ENCODE measurements at regions not wholly inside any gene's neighbourhood (a gene's known extent, or its start where the extent isn't known, plus 50 kb on each side); places are given as distances from the start of the nearest gene placed in this dataset.

DNA sequence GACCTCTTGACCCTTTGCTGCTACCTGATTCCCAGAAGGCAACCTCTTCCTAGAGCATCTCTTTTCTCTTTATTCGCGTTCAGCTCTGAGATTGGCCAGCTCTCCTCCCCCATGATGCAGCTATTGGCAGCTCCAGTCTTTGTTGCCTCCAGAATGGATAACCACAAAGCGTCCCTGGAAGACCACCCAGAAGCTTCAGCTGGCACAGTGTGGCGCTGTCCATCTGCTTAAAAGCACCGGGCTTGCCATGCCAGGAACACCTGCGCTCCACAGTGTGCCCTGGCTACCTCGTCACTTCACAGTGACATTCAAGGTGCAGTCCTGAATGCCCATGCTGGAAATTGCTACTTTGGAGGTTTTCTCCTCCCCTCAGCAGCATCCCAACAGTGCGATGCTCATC lies 353.9 kb downstream of the LMO4 start:
- no peak for DNase-seq (ENCODE audit: low spot score)

DNA sequence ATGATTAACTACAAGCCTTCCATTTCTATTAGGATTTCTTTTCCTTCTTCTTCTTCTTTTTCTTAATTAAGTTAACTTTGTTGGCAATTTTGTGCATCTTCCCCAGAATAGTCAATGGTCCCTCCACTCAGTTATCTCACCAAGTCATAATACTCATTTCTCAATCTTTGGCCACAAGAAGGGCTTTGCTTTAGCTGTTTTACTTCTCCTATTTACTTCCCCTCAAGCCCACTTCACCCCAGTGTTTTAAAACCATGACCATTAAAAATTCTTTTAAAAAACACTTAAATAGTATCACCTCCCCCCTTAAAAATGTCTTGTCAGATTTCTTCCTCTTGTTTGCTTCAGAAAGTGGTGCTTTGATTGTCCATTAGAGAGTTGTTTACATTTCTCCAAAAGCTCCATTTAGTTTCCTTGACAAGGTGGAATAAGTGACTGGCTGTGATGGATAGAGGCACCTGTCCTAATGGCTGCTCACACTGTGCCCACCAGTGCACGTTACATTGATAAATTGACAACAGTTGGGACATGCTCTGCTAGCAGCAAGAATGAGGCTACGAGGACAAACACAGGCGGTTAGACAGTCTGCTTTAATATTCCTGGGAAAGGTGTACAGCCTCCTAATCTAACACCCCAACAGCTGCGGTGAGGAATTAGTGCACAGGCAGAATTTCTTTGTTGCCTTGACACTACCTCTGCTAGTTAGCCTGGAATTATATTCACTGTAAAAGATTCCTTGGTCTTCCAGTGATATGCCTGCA lies 354.7 kb downstream of the LMO4 start:
- peak; percentile 39 for DNase-seq (ENCODE audit: low spot score)

DNA sequence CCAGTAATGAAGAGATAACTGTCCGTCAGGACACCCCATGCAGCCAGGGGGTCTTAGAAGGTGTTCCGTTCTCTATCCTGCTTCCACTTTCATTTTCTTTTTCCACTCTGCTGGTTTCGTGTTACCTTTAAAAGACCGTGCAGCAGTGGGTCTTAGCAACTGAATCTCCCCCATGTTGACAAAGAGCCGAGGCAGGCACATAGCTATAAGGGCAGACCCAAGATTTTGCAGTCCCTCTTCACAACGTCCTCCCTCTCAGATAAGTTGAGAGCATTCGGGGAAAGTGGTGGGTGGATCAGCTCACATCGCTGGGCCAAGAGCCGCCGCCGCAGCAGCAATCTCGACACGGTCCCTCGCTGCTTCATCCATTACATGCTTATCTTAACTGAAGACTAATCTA lies 355.5 kb downstream of the LMO4 start:
- no peak for DNase-seq (ENCODE audit: low spot score)

DNA sequence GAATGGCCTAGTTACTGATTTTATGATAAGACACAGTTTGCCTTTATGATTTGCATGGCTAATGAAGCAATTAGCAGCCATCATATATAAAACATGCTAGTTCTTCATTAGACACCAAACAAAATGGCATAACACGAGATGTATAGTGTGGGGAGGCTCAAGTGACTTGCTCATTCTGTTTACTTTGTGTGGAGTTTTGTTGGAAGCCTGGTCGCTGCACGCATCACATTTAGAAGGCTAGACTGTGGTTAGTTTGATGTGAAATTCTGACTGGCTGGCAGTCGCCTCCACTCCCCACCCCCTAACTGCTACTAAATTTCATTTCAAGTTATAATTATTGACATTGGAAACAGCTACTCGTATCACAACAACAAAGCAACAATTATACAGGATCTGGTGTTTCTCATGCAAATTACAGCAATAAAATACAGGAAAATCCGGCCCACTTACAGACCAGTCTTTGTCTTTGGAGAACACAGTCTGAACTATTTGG lies 356.1 kb downstream of the LMO4 start:
- no peak for DNase-seq (ENCODE audit: low spot score)

DNA sequence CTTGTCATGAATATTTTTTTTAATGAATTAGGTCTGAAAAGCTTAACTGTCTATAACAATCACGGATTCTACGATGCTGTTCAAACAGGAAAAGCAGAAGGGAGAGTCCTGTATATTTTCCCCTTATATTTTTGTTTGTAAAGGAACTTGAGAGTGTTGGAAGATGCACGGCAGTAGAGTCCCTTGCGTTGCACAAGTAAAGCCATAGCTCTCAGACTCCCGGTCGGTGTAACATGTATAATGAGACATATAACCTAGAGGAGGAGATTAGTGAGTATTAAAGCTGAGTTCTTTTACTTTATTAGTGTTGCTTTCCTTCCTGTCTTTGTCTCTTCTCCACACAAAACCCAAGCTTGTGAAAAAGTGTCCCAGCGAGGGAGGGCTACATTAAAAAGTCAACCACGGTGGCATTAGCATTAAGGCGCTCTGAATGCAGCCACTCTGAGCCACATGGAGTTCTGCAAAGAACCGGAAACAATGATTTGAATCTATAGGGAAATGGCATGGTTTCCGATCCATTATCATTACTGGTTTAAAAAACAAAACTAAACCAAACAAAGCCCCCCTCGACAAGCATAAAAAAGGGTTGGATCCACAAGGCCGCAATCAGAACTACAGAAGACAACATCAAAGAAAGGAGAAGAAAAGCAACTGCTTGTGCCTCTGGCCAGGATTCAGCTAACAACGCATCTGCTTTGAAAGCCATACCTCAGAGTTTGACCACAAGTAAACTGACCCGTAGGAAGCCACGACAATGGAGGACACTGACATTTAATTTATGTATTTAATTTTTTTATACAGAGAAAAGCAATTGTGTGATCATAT lies 356.8 kb downstream of the LMO4 start:
- DNase-seq (ENCODE audit: low spot score): no peak

DNA sequence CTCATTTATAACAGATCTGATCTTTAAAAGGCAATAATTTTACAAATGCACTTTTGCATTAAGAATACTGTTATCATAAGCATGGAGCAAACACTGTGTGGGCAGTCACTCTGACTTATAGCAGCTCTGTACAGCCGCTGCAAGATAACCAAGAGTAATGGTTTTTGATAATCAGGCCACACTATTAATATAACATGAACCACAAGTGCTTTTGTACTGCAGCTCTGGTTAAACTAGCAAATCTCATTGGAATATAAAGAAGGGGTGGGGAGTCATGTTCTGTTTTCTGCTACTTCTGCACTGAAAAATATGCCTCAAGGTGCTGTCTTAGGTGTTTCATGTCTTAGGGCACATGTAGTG lies 357.4 kb downstream of the LMO4 start:
- no peak for DNase-seq (ENCODE audit: low spot score)

DNA sequence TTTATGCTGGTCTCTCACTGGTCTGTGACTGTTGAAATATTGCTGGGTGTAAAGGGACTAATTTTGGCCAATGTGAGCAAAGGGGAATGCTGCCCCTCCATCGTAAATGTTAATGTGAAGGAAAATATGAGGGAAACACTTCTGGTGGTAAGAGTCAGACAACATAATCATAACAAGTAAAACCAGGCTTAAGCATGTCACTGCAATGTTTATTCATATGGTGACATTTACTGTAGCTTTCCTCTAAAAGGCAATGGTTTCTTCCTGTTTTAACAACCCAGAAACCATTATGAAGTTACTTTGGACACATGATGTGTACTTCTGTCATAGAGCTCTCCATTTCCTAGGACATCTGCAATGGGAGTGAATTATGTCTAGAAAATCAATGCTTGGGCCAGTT lies 358.0 kb downstream of the LMO4 start:
- DNase-seq (ENCODE audit: low spot score): no peak

DNA sequence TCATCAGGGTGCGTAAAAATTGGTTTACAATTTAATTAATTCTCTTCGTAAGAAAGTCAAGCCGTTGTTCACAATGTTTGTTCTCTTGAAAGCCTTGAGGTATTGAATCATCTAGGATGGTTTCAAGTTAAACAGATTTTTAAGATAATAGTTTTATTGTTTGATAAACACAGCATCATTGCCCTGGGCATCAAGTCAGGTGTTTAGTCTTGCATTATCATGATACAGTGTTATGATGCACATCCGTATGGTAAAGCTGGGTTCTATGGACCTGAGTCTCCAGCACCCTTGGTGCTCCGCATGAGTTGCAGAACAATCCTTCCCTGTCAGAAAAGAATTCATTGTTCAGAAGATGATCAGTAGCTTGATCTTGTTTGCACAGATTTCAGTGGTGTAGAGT lies 359.5 kb downstream of the LMO4 start:
- no peak for DNase-seq (ENCODE audit: low spot score)

DNA sequence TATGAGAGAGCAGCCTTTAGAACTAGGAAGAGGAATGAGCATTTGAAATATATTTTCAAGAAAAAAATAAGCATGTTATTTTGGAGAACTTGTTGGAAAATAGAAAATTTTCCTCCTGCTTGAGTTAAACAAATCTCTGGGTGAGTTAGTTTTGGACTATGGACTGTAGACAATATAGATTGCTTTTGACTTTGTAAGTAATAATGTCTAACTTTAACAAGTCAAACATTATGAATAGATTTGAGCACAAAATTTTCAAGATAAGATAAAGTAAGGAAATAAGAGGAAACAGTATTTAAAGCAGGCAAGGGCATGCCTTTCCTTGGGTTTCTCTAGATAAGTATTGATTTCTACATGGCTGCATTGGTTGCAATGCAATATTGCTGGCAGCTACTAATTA lies 360.8 kb downstream of the LMO4 start:
- no peak for DNase-seq (ENCODE audit: low spot score)

DNA sequence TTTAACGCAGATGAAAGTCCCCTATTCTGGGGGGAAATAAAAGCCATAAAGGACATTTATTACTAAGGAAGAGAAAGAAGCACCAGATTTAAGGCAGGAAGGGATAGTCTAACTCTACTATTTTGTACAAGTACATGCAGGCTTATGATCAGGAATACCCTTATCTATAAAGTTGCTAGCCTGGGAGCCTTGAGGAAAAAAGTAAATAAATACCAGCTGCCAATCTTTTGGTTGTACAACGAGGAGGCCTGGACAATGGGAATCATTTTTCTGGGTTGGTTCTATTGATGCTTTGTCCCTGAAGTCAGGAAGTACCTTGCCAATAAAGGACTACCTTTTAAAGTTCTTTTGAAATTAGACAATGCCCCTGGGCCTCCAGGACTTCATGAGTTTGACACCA lies 367.8 kb downstream of the LMO4 start:
- no peak for DNase-seq (ENCODE audit: low spot score)

DNA sequence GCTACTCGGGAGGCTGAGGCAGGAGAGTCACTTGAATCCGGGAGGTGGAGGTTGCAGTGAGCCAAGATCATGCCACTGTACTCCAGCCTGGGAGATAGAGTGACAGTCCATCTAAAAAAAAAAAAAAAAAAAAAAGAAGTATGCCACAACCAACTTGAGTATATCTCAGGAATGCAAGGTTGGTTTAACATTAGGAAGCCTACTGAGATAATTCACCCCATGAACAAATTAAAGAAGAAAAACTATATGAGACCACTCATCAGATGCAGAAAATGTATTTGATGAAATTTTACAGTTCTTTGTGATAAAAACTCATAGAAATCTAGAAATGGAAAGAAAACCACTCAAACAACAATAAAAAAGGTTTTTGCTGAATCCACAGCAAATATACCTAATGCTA lies 373.8 kb downstream of the LMO4 start:
- DNase-seq (ENCODE audit: low spot score): no peak

DNA sequence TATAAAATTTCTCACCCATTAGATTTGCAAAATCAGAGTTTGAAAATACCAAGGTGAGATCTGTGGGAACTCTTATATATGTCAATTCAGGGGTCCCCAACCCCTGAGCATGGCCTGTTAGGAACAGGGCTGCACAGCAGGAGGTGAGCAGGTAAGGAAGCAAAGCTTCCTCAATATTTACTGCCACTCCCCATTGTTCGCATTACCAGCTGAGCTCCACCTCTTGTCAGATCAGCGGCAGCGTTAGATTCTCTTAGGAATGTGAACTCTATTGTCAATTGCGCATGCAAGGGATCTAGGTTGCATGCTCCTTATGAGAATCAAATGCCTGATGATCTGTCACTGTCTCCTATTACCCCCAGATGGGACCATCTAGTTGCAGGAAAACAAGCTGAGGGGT lies 376.6 kb downstream of the LMO4 start:
- DNase-seq (ENCODE audit: low spot score): no peak

DNA sequence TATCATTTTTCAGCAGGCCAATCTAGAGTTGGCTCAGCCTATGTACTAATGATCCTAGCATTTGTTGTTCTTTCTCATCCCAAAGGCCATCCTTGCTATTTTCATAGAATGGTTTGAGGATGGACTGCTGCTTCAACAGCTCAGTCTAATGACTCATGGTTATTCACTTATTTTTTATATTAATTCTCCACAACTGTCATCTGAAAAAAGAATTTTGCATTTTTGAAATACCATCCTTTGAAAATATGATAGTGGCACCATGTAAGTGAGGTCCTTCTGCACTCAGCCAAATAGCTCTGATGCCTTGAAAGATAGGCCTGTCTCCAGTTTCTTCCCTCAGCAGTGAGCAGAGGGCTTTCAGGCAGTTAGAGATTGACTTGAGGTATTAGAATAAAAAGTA lies 377.5 kb downstream of the LMO4 start:
- DNase-seq (ENCODE audit: low spot score): no peak

DNA sequence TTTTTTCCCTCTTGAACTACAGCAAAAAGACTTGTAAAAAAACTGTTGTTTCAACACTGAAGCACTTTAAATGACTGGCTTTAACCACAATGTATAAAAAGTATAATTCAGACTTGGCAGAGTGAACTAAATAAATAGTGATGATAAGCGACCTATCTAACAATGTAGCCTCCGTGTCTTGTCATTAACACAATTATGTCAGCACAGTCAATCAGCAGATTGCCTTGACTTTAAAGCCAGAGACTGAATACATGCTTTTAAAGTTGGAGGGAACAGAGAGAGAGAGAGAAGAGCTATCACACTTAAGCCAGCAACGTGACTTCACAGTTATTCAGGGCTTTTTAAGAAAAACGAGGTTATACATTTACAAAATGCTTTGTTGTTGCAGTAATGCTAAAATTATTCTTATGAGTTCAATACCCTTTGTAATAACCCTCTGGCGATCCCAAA lies 378.1 kb downstream of the LMO4 start:
- DNase-seq (ENCODE audit: low spot score): no peak

DNA sequence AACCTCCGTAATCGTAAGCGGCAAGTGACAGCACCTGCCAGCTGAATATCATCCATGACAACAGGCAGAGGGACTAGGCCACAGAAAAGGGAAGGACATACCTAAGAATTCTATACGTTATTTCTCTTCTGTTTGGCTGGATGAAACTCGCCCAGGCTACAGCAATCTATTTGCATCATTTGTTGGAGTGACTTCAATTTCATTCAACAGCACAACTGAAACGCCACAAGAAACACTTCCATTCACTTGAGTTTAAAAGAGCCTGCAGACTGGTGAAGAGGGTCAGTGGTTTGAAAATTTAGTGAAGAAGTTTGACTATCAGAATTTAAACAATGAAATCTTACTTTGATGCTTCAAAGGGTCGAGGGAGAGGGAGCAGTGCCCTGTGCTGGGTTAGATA lies 378.7 kb downstream of the LMO4 start:
- DNase-seq (ENCODE audit: low spot score): no peak

DNA sequence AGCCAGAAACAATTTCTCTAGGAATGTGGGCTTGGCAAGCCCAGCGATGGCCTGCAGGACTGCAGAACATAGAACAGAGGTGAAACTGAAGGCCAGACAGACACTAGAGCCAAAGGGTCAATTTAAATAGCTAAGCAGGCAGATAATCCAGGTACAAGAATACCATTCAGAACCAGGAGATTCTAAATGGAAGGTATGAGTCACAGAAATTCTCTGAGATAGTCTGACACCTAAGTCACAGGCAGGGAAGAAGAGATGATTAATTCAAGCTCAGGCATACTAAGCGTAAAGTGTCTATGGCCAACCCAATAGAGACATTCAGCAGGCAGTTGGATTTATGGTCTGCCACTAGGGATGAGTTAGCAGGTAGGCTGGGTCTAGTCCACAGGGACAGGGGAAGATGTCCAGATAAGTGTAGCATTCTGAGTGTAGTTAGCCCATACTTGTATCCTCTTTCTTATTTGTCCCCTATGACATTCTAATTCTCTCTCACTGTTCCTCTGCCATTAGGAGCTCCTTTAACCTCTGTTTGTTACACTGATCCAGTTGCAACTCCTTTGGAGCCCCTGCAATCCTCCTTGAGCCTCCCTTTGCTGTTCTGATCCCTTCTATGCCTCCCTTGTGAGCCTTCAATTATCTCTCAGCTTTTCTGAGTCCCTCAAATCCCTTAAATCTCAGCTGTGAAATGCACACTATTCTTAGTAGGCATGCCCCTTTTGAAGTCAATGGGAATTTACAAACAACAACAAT lies 383.8 kb downstream of the LMO4 start:
- DNase-seq (ENCODE audit: low spot score): peak; percentile 17

DNA sequence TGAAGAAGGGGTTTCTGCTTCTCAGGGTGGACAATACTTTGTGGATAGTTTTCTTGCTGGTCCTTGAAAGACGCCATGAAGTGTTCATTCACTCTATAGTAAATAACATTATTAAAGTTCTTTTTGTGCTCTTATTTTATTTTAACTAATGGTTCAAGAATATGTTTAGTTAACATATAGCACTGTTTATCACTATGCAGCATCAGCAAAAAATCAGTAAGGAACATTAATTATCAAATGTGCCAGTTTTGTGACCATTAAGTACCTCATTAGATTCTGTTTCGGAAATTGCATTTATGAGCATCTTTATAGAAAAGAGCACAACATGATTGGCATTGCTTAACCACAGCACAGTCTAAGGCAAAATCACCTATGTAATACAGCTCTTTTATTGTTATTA lies 385.6 kb downstream of the LMO4 start:
- DNase-seq (ENCODE audit: low spot score): no peak

DNA sequence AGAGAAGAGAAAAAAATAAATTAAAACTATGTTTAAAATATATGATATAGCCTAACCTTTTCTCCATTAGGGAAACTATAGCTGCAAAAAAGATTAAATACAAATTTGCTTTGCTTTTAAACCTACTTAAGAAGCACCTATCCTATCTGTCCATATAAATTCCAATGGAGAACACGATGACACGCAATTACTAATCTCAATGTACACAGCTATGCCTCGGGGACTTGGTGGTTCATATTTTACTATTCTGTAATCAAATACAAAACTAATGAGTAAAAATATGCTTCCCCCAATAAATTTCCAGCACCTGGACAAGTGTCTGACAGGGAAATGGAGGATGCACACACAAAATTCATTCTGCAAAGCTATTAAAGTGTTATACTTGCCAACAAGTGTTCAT lies 386.4 kb downstream of the LMO4 start:
- DNase-seq (ENCODE audit: low spot score): no peak

DNA sequence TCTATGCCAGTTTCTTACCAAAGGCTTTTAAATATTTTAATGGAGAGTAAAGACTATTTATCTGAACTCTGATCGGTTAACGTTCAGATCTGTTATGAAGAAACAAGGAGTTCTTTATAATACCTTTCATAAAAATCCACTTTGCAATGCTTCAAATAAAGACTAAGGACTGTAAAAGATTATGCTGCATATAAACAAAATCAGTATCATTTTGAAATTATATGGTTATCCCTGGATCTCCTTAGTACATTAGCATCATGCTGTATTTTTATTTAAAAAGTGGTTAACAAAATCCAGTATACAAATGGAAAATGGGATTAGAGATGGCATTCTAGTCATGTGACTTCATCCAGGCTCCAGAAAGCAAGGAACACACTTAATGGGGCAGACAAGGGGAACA lies 386.8 kb downstream of the LMO4 start:
- DNase-seq (ENCODE audit: low spot score): no peak

DNA sequence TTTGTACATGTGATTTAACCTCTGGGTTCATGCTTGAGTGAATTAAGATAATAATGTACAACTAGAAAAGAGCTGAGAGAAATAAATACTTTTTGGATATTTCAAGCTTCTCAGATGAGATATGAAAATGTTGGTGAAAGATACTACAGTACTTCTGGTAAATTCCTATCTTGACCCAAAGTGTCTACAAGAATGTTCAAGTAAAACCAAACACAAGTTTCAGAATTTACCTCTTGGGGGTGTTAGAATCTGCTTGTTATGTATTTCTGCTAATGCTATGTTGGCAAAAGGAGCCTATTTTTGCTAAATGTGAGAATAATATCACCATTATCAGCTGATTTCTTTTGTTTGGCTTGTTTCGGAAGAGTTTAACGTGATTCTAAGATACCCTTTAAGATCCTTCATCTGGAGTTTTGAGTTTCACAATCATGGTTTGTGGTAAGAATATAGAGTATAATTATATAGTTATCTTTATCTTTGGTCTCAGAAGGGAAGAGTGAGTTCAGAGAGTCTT lies 388.5 kb downstream of the LMO4 start:
- DNase-seq (ENCODE audit: low spot score): no peak

DNA sequence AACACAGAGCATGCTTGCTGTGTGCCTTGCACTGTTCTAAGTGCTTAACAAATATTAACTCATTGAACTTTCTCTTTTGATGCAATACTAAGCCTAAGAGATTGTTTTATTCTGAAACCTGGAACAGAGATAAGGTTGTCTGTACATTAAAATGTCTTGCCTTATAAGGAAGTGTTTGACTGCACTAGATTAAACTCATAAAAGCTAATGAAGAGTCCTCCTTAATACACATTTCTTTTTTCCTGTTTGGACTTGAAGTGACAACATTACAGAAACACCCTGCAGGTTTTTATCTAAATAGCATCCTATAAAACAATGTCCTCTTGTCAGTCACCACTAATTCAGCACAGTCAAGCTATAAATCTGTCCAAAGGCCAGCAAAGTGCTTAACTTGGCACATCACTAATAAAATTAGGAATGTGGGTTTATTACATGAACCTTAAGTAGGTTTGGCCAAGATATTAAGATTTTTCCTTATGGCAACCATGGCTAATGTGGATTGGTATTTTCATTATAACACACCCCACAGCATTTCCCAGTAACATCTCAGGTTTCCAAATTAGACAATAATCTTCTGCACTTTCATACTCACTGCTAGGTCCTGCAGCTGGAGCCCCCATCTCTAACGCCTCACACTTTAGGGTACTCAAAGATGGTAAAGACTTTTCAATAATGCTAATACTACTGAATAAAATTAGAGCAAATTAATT lies 389.7 kb downstream of the LMO4 start:
- no peak for DNase-seq (ENCODE audit: low spot score)

DNA sequence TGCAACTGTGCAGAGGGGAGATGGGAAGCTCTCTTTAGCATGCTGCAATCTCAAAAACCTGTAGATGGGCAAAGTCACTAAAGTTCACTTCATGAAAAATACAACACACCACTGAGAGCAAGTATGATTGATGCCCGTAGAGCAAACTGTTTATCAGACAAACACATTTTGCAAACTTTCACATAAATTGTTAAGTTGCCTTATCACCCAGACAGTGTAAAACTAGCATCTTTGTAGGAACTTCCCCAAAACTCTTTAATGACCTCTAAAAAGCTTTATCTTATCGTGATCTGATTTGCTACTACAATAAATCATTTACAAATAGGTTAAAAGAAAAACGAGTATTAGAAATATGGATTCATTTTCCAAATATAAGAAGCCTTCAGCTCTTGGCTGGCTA lies 391.0 kb downstream of the LMO4 start:
- DNase-seq (ENCODE audit: low spot score): no peak
